D721Med (cell line): ENCODE measurements at regions not wholly inside any gene's neighbourhood (a gene's known extent, or its start where the extent isn't known, plus 50 kb on each side); places are given as distances from the start of the nearest gene placed in this dataset.

ENCODE experiments used
- DNase-seq: peaks from one replicate; pipeline ENCODE4 v3.0.0; 2011; ENCODE audit warnings: low spot score; ENCODE audit not compliant: insufficient read length
- FAIRE-seq: peaks from 2 replicates; lab custom pipeline; 2011; peaks lifted over from hg19 to GRCh38; lab: Jason Lieb, UNC
- TF ChIP-seq, protein P1 (sequence below): IDR thresholded peaks from 2 replicates; pipeline ENCODE4 v1.5.1; 2012; ENCODE audit warnings: mild to moderate bottlenecking, control low read depth; ENCODE audit not compliant: insufficient read depth; ENCODE audit errors: missing control alignments

DNA sequence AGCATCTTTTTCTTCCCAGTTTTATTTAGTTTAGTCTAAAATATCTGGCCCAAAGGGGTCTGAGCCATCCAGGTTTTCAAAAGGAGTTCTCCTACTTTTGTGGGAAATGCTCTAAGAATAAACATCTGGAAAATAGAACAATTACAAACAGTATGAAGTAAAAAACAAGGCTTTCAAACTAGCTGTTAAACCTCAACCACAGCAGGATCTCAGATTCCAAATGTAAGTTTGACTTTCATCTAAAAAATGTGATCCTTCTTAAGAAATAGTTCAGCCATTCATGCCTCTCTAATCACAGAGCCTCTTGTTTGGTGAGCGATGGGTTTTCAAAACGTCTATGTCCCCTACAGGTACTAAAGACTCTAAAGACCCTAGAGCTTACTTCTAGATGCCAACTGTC lies 413.5 kb downstream of the DUSP10 start:
- no peak for DNase-seq
- FAIRE-seq, result no peak
- TF ChIP-seq, protein P1, sequence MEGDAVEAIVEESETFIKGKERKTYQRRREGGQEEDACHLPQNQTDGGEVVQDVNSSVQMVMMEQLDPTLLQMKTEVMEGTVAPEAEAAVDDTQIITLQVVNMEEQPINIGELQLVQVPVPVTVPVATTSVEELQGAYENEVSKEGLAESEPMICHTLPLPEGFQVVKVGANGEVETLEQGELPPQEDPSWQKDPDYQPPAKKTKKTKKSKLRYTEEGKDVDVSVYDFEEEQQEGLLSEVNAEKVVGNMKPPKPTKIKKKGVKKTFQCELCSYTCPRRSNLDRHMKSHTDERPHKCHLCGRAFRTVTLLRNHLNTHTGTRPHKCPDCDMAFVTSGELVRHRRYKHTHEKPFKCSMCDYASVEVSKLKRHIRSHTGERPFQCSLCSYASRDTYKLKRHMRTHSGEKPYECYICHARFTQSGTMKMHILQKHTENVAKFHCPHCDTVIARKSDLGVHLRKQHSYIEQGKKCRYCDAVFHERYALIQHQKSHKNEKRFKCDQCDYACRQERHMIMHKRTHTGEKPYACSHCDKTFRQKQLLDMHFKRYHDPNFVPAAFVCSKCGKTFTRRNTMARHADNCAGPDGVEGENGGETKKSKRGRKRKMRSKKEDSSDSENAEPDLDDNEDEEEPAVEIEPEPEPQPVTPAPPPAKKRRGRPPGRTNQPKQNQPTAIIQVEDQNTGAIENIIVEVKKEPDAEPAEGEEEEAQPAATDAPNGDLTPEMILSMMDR, result no peak

DNA sequence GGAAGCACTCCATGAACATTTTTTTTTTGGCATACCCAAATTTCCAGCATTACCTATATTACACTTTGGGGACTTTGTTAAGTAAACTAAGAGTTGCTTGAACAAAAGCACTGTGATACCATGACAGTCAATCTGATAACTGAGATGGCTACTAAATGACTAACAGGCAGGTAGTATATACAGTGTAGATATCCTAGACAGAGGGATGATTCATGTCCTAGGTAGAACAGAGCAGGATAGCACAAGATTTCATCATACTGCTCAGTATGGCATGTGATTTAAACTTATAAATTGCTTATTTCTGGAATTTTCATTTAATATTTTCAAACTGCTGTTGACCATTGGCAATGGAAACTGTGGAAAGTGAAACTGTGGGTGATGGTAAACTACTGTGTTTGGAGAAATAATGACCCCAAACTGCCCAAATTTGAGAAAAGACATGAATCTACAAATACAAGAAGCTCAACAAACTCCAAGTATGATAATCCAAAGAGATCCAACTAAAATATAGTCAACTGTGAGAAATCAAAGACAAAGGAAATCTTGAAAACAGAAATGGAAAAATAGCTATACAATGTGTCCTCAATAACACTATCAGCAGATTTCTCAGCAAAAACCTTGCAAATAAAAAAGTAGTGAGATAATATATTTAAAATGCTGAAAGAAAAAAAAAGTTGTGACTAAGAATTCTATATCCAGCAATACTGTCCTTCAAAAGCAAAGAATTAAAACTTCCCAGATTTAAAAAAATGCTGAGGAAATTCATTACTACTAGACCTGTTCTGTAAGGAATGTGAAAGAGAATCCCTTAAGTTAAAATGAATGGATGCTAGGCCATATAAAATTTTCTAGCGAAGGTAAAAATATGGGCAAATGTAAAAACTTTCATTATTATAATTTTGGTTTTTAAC lies 410.4 kb downstream of the DUSP10 start:
- peak; percentile 76 for FAIRE-seq
- no peak for DNase-seq
- TF ChIP-seq, protein P1, result no peak

DNA sequence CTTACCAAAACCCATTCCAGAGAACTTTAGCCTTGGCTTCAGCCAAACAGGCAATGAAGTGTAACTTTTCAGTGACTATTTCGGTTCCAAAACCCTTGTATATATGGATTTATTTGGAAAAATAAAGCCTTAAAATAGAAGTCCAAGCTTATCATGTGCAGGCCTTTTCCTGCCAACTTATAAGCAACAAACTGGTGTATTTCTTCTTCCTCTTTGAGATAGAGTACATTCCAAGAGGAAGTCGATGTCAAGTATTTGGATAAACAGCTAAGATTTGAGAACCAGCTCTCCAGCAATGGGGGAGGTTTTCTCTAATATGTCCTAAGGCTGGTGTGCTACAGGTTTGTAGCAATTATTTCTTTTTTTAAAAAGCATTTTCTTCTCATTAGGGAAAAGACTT lies 407.8 kb downstream of the DUSP10 start:
- FAIRE-seq (no peak), DNase-seq (no peak)
- TF ChIP-seq, protein P1, result no peak

DNA sequence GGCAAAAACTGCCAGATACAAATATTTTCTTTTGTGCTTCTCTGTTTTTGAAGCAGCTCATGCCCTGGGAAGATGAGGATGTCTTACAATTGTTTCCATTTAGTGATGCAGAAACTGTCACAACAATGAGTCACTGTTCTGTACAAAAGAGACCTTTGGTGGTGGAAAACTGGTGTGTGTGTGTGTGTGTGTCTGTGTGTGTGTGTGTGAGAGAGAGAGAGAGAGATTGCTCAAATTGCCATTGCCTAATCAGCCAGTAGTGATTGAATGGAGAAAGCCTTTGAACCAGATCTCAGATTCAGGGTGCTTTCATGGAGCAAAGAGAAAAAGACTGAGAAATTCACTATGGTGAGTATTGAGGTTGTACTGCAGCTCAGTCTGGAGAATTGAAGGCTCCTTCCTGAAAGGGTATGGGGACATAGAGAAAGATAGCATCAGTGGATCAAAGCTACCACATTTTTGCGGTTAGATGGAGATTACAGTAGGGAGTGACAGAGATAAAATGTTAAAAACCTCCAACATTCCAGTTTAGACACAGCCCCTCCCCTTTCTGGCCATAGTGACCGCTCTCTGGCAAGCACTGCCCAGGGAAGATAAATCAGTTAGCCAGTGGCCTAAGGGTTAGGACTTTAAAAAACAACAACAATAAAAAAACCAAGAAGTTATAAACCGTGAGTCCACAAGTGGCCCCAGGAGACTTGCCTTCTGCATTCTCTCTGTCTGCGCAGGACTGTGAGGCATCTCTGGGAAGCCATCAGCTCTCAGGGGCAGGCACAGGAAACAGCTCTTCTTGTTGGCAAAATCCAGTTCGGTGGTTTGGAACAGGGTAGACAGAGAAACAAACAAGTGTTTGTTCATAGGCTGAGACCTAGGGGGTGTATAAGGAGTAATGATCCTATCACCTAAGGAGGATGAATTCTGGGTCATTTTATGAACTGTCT lies 406.5 kb downstream of the DUSP10 start:
- peak; percentile 60 for FAIRE-seq
- TF ChIP-seq, protein P1, result no peak

DNA sequence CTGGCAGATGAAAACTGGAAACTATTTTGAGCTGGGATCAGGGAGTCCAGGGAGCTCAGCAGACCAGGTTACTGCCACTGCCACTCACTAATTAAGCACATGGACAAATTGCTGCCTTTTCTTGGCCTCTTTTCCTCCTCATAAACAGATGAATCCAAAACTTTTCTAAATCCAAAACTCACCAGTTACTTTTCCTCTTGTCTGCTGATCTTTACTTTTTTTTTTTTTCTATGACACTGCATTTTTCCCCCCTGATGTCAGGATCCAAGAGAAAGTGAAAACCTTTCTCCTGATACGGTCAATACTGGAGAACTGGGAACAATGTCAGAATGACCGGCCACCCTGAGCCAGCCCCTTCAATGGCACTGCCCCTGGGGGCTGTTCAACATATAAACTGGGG lies 405.8 kb downstream of the DUSP10 start:
- TF ChIP-seq, protein P1, result no peak
- DNase-seq (no peak), FAIRE-seq (no peak)

More for the DNA sequence above, 406.5 kb downstream of the DUSP10 start:
- no peak for DNase-seq

DNA sequence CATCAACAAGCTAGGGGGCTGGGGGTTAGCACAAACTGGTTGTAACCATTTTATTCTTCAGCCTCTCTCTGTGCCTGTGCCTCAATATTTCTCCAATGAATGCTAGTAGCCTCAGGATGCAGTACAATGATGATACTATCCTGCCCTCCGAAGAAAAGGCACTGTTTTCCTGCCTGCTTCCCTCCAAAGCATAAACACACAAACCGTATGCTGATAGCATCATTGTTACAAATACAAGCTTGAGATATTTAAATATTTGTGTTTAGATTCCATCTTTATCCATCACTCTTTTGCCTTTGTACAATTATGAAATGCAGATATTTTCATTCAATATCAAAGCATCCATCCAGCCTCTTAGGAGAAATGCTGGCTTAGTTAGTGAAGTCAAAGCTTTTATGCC lies 404.8 kb downstream of the DUSP10 start:
- DNase-seq (no peak), FAIRE-seq (no peak)
- TF ChIP-seq, protein P1, result no peak
